Activated naive CD8-positive, alpha-beta T cell treated with anti-CD3 and anti-CD28 coated beads for 36 hours (primary cell): ENCODE measurements at regions not wholly inside any gene's neighbourhood (a gene's known extent, or its start where the extent isn't known, plus 50 kb on each side); places are given as distances from the start of the nearest gene placed in this dataset.
"Not testable (repeated sequence)": the region's sequence is repeated elsewhere in the genome, so short reads cannot be mapped to it uniquely, and the experiment has no call there.

Source experiments
- DNase-seq: peaks from one replicate; pipeline ENCODE4 v3.0.0; 2021
- H3K27ac Mint-ChIP-seq: one replicate; pipeline ENCODE4 v1.8.0; 2022; ENCODE audit warnings: mild to moderate bottlenecking, moderate library complexity, mixed read lengths
- H3K27me3 Mint-ChIP-seq: one replicate; pipeline ENCODE4 v1.8.0; 2022; ENCODE audit warnings: mild to moderate bottlenecking, mixed read lengths
- H3K36me3 Mint-ChIP-seq: one replicate; pipeline ENCODE4 v1.8.0; 2021; ENCODE audit warnings: mild to moderate bottlenecking, mixed read lengths
- H3K4me1 Mint-ChIP-seq: one replicate; pipeline ENCODE4 v1.8.0; 2021; ENCODE audit warnings: mixed read lengths
- H3K4me3 Mint-ChIP-seq: one replicate; pipeline ENCODE4 v1.8.0; 2022; ENCODE audit warnings: mild to moderate bottlenecking, moderate library complexity, mixed read lengths
- H3K9me3 Mint-ChIP-seq: one replicate; pipeline ENCODE4 v1.8.0; 2022; ENCODE audit warnings: mixed read lengths

DNA sequence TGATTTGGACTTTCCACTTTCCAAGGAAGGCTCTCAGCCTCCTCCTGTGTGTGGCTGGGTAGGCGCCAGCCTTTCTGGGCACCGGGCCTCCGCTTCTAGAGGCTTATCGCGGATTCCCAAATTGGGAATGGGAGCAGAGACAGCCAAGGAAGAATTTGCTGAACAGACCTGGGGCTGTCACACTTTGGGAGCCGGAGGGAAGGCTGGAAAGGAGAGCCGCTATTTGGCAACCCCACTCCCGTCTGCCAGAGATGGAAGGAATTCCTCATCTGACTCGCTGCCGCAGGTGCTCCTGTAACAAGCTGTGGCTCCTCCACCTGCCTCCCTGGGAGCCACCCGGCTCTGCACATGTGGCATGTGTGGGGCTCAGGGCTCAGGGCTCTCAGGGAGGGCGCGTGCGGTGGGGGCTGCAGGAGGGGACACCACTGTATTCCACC, 50.8 kb upstream of the ECHDC3 start:
- Mint-ChIP-seq H3K27me3 (no peaks in the 10 kb centered on the region), H3K4me3 (no peak overlapping the region), H3K36me3 (no peaks in the 10 kb centered on the region), H3K9me3 (no peaks in the 10 kb centered on the region), H3K27ac (no peak overlapping the region), H3K4me1 (peaks cover 13% of the 10 kb centered on the region)
- DNase-seq: no peak

DNA sequence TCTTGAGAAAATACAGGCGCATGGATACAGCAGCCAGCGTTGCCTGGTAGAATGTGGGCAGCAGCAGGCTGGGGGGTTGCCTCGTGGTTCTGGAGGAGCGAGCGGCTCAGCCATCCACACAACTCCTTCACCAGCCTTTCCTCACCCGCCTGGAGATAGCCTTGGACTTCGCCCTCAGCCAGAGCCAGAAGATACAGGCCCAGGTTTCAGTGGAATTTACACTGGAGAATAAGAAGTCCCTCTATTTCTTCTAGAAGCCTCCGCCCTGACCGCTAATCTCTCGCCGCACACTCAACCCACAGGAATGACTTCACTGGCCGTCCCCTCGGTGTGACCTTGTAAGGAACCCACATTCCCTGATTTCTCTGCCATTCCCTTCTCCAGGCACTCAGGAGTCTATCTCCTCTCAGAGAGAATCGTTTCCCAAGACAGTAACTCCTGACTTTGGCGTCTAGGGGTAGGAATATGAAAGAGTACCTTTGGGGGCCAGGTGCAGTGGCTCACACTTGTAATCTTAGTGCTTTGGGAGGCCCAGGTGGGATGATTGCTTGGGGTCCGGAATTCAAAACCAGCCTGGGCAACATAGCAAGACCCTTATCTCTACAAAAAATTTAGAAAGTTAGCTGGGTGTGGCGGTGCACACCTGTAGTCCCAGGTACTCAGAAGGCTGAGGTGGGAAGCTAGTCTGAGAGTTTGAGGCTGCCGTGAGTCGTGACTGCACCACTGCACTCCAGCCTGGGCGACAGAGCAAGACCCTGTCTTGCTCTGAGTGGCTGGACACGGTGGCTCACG, 52.0 kb upstream of the ECHDC3 start:
- DNase-seq: no peak
- Mint-ChIP-seq H3K36me3 (no peaks in the 10 kb centered on the region), H3K27me3 (no peaks in the 10 kb centered on the region), H3K27ac (no peak overlapping the region), H3K9me3 (no peaks in the 10 kb centered on the region), H3K4me3 (no peak overlapping the region), H3K4me1 (peaks cover 23% of the 10 kb centered on the region)

DNA sequence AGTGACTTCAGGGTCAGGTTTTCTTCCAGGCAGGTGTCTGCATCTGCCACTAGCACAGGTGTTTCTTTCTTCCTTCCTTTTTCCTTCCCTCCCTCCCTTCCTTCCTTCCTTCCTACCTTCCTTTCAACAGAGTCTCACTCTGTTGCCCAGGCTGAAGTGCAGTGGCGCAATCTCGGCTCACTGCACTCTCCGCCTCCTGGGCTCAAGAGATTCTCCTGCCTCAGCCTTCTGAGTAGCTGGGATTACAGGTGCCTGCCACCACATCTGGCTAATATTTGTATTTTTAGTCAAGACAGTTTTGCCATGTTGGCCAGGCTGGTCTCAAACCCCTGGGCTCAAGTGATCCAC, 53.8 kb upstream of the ECHDC3 start:
- H3K9me3 Mint-ChIP-seq, H3K27me3 Mint-ChIP-seq, H3K4me3 Mint-ChIP-seq, H3K36me3 Mint-ChIP-seq, H3K27ac Mint-ChIP-seq, DNase-seq: not testable (repeated sequence)
- H3K4me1 Mint-ChIP-seq: peaks cover 40% of the 10 kb centered on the region

DNA sequence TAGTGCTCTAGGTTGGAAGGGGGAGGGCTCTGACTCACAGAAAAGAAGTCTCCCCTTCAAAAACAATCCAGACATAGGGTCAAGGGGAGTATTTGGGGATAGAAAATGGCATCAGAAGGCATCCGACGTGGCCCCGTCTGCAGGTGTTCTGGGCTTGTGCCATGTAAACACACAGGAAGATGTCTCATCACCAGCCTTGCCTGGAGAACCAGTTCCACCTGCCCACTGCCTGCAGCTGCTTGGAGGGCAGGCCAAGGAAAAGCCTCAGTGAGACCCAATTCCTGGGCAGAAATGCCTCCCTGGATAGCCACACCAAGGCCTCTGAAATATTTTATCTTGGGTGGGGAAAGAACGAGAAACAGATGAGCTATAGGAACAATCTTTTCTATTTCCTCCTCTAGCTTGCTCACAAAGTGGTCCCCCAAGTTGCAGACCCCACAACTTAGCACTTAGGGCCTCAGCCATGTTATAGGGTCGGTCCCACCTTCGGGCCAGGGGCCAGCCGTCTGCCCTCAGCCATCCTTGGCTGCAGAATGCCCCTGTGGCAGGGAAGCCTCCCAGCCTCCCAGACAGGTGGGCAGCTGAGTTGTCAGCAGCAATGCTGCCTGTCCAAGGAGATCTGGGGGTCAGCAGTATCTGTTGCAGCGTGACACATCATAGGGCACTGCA, 54.3 kb upstream of the ECHDC3 start:
- H3K27me3 Mint-ChIP-seq: no peaks in the 10 kb centered on the region
- no peak overlapping the region for H3K4me3 Mint-ChIP-seq
- no peaks in the 10 kb centered on the region for H3K36me3 Mint-ChIP-seq
- H3K4me1 Mint-ChIP-seq: peaks cover 45% of the 10 kb centered on the region
- H3K27ac Mint-ChIP-seq: no peak overlapping the region
- H3K9me3 Mint-ChIP-seq: no peaks in the 10 kb centered on the region
- DNase-seq: no peak

DNA sequence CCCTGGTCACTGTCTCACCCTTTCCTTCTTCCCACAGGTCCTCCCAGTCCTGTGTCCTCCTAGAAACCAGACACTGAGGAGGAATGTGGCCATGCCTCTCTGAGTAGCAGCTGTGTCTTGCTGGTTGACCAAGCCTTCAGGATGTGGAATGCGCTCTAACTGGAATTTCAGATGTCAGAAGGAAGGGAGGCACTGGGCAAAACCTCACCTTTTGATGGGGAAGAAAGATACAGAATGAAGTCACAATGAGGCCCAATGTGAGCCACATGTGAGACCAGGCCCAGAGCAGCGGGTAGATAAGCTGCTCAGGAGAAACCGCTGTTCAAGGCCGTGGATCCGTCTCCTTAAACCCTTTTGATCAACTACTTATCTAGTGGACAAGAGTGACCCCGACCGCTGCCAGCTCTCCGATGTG, 54.8 kb upstream of the ECHDC3 start:
- no peak overlapping the region for H3K27ac Mint-ChIP-seq
- H3K36me3 Mint-ChIP-seq: no peaks in the 10 kb centered on the region
- no peaks in the 10 kb centered on the region for H3K27me3 Mint-ChIP-seq
- H3K4me3 Mint-ChIP-seq: no peak overlapping the region
- DNase-seq: no peak
- peaks cover 50% of the 10 kb centered on the region for H3K4me1 Mint-ChIP-seq
- no peaks in the 10 kb centered on the region for H3K9me3 Mint-ChIP-seq

DNA sequence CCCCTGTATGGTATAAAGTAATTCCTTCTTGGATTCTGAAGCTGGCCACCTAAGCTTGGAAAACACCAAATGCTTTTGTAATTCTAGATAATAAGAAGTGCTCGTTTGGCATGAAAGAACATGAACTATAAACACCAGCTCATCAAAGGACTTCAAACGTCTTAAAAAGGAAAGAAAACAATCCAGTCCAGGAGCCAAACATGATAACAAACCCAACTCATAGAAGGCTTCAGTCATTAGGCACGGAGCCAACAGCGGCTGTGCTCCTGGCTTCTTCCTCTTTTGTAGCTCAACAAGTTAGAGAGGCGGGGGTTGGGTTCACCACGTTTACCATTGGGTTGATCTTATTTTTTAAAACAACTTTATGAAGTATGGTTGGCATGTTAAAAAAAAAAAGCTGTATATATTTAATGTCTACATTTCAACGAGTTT, 56.4 kb upstream of the ECHDC3 start:
- DNase-seq: peak; percentile 28
- no peaks in the 10 kb centered on the region for H3K9me3 Mint-ChIP-seq
- H3K27me3 Mint-ChIP-seq: no peaks in the 10 kb centered on the region
- peak overlapping the region; percentile 71 for H3K4me3 Mint-ChIP-seq
- no peaks in the 10 kb centered on the region for H3K36me3 Mint-ChIP-seq
- H3K4me1 Mint-ChIP-seq: peaks cover 58% of the 10 kb centered on the region
- peak overlapping the region; percentile 86 for H3K27ac Mint-ChIP-seq

DNA sequence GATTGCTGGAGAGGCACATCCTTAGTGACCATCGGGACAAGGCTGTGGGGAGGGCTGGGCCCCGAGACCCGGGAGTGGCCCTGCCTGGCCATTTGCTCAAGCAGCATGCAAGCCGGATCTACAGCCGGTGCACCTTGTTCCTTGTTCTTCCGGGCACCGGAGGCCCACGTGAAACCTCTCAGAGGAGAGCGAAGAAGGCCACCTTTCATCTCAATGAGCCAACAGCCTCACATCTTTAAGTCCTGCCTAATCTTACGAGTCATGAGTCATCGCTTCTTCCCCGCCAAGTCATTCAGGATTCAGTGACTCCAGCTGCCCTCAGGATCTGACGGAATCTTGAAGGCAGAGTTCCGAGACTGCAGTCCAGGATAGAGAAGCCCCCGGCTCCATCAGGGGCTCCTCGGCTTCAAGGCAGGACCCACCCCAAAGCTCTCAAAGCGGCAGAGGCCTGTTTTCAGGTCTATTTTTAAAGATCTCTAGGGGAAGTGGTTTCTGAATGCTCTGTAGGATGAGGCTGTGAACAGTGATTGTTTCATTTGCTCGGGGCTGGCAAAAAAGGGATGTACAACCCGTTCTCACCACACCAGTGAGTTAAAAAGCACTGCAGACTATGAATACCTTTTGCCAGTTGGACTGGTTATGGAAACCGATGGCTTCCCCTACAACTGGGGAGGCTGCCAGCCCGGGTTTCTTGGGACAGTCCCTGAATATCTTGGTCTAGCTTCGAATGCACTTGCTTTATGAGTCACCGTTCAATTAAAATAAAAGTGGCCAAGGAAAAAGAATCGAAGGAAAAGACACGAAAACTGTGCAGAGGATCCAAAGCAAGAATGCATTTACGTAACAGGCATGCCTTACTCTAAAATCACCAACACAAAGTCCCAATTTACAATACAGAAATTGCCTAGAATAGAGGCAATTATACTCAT, 57.2 kb upstream of the ECHDC3 start:
- Mint-ChIP-seq H3K9me3 (no peaks in the 10 kb centered on the region), H3K36me3 (no peaks in the 10 kb centered on the region), H3K27me3 (no peaks in the 10 kb centered on the region), H3K4me3 (peak overlapping the region; percentile 78), H3K4me1 (peaks cover 60% of the 10 kb centered on the region), H3K27ac (peak overlapping the region; percentile 99)
- DNase-seq: peak; percentile 73

DNA sequence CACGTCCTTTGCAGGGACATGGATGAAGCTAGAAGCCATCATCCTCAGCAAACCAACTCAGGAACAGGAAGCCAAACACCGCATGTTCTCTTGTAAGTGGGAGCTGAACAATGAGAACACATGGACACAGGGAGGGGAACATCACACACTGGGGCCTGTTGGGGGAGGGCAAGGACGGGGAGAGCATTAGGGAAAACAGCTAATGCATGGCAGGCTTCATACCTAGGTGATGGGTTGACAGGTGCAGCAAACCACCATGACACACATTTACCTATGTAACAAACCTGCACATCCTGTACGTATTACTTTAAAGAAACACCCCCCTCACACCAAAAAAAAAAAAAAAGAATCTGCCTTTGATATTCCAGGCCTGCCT, 57.9 kb upstream of the ECHDC3 start:
- DNase-seq, H3K9me3 Mint-ChIP-seq, H3K27me3 Mint-ChIP-seq, H3K36me3 Mint-ChIP-seq: not testable (repeated sequence)
- peak overlapping the region; percentile 78 for H3K4me3 Mint-ChIP-seq
- H3K27ac Mint-ChIP-seq: peak overlapping the region; percentile 99
- H3K4me1 Mint-ChIP-seq: peaks cover 60% of the 10 kb centered on the region

DNA sequence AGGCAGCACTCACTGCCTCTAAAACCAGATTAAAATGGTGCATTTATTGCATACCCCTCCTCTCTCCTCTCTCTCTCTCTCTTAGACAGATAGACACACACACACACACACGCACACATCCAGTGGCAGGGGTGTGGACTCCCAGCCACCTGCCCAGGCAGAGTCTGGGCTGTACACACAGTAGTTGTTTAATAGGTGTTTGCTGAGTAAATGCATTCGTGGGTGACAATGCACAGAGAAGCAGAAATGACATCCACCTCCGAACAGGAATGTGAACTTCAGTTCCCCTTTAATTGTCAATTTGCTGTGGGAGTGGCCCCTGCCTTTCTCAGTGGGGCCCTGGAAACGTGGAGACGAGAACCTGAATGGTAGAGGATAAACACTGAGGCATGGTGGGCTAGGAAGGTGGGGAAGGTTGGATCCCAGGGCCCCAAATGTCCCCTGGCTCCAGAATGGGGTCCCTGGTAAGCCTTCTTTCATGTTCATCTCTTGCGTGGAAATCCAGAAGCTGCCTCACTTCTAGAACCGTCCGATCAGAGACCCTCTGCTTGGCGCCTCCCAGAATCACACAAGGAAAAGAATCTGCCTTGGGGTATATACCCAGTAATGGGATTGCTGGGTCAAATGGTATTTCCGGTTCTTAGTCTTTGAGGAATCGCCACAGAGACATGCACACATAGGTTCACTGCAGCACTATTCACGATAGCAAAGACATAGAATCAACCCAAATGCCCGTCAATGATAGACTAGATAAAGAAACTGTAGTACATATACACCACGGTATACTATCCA, 58.5 kb upstream of the ECHDC3 start:
- DNase-seq: no peak
- Mint-ChIP-seq H3K27me3 (no peaks in the 10 kb centered on the region), H3K27ac (peak overlapping the region; percentile 99), H3K36me3 (no peaks in the 10 kb centered on the region), H3K4me1 (peaks cover 59% of the 10 kb centered on the region), H3K4me3 (peak overlapping the region; percentile 78), H3K9me3 (no peaks in the 10 kb centered on the region)

DNA sequence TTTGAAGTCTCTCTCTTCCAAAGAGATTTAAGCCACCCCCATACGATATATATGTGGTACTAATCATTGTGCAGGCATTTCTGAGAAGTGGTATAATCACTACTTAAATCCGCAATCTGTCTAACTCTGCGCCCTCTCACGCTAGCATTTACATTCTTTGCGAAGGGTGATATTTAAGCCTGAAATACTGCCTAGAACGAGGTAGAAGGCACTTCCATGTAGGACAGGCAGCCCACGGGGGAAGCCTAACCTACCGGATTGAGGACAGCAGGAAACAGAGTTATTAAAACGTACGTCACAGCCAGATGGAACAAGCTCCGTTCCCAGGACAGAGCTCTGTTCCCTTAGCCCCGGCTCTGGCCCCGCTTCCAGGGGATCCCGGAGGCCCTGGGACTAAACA, 59.3 kb upstream of the ECHDC3 start:
- DNase-seq: no peak
- peaks cover 60% of the 10 kb centered on the region for H3K4me1 Mint-ChIP-seq
- H3K9me3 Mint-ChIP-seq: no peaks in the 10 kb centered on the region
- no peaks in the 10 kb centered on the region for H3K27me3 Mint-ChIP-seq
- H3K27ac Mint-ChIP-seq: no peak overlapping the region
- no peak overlapping the region for H3K4me3 Mint-ChIP-seq
- H3K36me3 Mint-ChIP-seq: no peaks in the 10 kb centered on the region

DNA sequence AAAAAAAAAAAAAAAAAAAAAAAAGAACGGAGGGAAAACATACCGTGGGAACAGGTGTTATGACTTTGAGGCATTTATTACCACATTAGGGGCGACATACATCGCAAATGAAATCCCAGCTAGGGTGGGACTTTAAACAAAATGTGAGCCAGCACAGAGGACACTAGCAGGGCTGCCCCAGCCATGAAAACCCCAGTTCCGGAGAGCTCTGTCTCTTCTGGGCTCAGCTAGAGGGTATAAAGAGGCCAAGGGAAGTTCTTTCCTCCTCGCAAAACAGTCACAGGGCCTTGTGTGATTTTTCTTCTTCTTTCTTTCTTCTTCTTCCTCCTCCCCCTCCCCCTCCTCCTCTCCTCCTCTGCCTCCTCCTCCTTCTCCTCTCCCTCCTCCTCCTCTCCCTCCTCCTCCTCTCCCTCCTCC, 59.9 kb upstream of the ECHDC3 start:
- Mint-ChIP-seq H3K27me3 (no peaks in the 10 kb centered on the region), H3K4me1 (peaks cover 54% of the 10 kb centered on the region), H3K4me3 (no peak overlapping the region), H3K36me3 (no peaks in the 10 kb centered on the region), H3K27ac (no peak overlapping the region), H3K9me3 (no peaks in the 10 kb centered on the region)
- no peak for DNase-seq

DNA sequence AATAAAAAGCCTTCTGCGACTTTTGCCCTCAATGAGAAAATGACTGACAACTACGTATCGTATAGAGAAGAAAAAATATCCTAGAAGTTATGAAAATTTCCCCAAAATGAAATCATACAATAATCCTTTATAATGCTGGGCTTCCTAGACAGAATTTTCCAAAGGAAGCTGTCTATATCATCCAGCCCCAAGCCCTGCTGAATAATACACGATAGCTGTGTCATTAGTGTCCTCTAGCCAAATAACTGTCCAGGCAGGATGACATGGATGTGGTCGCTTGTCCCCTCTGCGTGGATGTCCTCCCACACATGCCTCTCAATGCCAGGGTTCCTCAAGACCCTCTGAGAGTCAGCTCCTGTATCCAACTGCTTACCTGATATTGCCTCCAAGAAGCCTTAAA, 61.7 kb upstream of the ECHDC3 start:
- Mint-ChIP-seq H3K4me1 (peaks cover 44% of the 10 kb centered on the region), H3K36me3 (no peaks in the 10 kb centered on the region), H3K4me3 (no peak overlapping the region), H3K9me3 (no peaks in the 10 kb centered on the region), H3K27me3 (no peaks in the 10 kb centered on the region), H3K27ac (no peak overlapping the region)
- DNase-seq: no peak

DNA sequence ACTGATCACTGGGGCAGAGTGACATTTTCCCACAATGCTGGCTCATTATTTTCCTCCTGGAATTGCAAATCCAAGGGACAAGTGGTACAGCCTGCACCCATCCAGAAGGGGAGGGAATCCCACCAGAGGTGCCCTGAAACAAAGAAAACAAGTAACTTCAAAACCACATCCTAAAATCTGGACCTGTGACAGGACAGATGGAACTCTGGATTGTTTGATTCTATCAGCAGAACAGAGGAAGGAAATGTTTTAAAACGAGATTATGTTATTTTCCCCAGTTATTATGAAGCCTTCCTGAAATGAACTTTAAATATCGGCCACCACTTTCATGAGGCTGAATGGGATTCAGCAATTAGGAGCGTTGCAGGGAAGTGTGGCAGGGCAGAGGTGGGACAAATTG, 62.2 kb upstream of the ECHDC3 start:
- H3K27me3 Mint-ChIP-seq: no peaks in the 10 kb centered on the region
- peaks cover 38% of the 10 kb centered on the region for H3K4me1 Mint-ChIP-seq
- no peak overlapping the region for H3K4me3 Mint-ChIP-seq
- no peaks in the 10 kb centered on the region for H3K36me3 Mint-ChIP-seq
- H3K9me3 Mint-ChIP-seq: no peaks in the 10 kb centered on the region
- H3K27ac Mint-ChIP-seq: no peak overlapping the region
- DNase-seq: no peak

DNA sequence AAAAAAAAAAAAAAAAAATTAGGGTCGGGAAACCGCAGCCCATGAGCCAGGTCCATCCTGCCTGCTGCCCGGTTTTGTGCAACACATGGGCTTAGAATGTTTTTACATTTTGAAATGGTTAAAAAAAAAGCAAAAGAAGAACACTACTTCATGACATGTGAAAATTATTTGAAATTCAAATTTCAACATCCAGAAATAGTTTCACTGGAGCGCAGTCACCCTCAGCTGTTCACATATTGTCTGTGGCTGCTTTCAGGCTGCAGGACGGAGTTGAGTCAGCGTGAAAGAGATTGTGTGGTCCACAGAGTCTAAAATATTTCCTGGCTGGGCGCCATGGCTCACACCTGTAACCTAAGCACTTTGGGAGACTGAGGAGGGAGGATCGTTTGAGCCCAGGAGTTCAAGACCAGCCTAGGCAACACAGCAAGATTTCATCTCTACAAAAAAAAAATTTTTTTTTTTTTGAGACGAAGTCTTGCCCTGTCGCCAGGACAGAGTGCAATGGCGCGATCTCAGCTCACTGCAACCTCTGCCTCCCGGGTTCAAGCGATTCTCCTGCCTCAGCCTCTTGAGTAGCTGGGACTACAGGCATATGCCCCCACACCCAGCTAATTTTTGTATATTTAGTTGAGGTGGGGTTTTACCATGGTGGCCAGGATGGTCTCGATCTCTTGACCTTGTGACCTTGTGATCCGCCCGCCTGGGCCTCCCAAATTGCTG, 63.9 kb upstream of the ECHDC3 start:
- peak; percentile 66 for DNase-seq

More for the DNA sequence above, 63.9 kb upstream of the ECHDC3 start:
- Mint-ChIP-seq H3K27me3 (no peaks in the 10 kb centered on the region), H3K36me3 (no peaks in the 10 kb centered on the region), H3K27ac (no peak overlapping the region), H3K9me3 (no peaks in the 10 kb centered on the region), H3K4me3 (no peak overlapping the region), H3K4me1 (peaks cover 32% of the 10 kb centered on the region)
